AG09319 (cell line): ENCODE measurements at regions not wholly inside any gene's neighbourhood (a gene's known extent, or its start where the extent isn't known, plus 50 kb on each side); places are given as distances from the start of the nearest gene placed in this dataset.

Experiments
- DNase-seq: peaks from one replicate; pipeline ENCODE4 v3.0.0-alpha.2; 2010; ENCODE audit warnings: low read depth; ENCODE audit errors: extremely low read depth
- CTCF ChIP-seq: IDR thresholded peaks from 2 replicates; pipeline ENCODE4 v1.5.1; 2011; ENCODE audit warnings: low read depth, mild to moderate bottlenecking, inconsistent platforms, low read length, moderate library complexity

GRCh38 chr18:51762373-51762772, 564.9 kb upstream of the MEX3C start:
- no peak for TF ChIP-seq CTCF
- DNase-seq = no peak

- TF ChIP-seq CTCF = no peak
- no peak for DNase-seq
These were observed 568.3 kb upstream of the MEX3C start for GRCh38 chr18:51765606-51766360.

- no peak for TF ChIP-seq CTCF
- DNase-seq = no peak
These were observed 569.8 kb upstream of the MEX3C start for GRCh38 chr18:51767293-51767692.

- TF ChIP-seq CTCF = no peak
- DNase-seq = no peak
These were observed 561.9 kb upstream of the DCC start for GRCh38 chr18:51778115-51778514.

GRCh38 chr18:51789871-51790270, 550.1 kb upstream of the DCC start:
- no peak for DNase-seq
- TF ChIP-seq CTCF = no peak

- no peak for DNase-seq
- no peak for TF ChIP-seq CTCF
These were observed 538.5 kb upstream of the DCC start for GRCh38 chr18:51801514-51801913.

GRCh38 chr18:51802569-51803428, 537.2 kb upstream of the DCC start:
- no peak for DNase-seq
- TF ChIP-seq CTCF = no peak
